G401 (cell line): ENCODE measurements at regions not wholly inside any gene's neighbourhood (a gene's known extent, or its start where the extent isn't known, plus 50 kb on each side); places are given as distances from the start of the nearest gene placed in this dataset.
"Not testable (repeated sequence)": the region's sequence is repeated elsewhere in the genome, so short reads cannot be mapped to it uniquely, and the experiment has no call there.

Experiments used
- DNase-seq: peaks from one replicate; pipeline ENCODE4 v3.0.0-alpha.2; 2015; ENCODE audit warnings: low spot score
- in situ Hi-C: cut with HindIII; loops from 2 replicates; pipeline ENCODE4 v1.10.0; 2016; ENCODE audit warnings: low sequenced_read_pairs, mixed read lengths

DNA sequence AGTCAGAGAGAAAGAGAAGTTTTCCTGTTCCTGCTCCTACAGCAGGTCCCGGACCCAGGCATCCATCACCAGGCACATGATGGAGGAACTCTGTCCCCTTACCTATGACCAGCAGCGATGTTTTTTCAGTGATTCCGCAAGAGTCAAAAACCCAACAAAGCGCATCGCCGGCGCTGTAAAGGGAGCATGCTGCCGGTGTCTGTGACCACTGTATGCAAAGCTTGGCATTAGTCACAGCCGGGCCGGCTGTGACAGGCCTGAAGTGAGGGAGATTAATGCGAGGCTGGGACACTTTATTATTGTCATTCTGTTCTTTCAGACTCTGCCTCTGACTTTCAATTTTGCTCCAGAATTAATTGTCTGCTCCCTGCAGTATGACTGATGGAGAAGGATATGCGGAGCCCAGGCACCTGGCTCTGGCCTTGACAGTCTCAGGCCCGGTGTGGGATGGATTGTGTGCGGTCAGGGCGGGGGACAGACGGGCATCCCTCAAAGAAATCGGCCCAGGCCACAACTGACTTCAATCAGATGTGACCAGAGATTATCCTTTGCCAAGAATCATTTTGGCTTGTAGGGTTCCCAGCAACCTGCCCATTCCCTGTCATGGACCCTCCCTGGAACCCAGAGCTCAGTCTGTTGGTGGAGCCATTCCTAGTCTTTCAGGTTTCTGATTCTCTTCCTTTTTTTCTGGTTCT, 462.0 kb upstream of the ZNF507 start:
- in situ Hi-C loops = no loop called here

DNA sequence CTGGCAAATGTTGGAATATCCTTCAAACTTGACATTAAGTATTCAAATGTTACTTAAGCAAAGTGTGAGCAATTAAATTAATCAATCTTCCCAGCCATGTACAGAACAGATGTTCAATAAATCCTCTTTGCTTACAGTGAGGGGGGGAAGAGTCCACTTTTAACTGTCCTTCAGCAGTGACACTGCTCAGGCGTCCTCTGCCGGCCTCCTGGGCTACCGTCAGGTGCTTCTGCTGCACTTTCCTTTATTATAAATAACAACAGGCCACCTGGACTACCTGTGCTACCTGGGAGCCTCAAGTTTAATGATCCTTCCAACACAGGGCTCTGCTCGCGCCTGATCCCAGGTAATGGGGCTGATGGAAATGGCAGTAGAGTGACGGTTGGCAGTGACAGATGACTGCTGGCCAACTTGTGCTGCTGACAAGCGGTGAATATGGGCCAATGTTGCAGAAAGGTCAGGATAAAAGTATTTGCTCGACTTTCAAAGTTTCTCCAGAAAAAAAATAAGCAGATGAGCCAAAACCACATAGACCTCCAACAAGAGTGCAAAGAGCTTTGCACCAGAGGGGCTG, 460.0 kb upstream of the ZNF507 start:
- in situ Hi-C loops = no loop called here
- no peak for DNase-seq

More for the DNA sequence above, 462.0 kb upstream of the ZNF507 start:
- DNase-seq = no peak

DNA sequence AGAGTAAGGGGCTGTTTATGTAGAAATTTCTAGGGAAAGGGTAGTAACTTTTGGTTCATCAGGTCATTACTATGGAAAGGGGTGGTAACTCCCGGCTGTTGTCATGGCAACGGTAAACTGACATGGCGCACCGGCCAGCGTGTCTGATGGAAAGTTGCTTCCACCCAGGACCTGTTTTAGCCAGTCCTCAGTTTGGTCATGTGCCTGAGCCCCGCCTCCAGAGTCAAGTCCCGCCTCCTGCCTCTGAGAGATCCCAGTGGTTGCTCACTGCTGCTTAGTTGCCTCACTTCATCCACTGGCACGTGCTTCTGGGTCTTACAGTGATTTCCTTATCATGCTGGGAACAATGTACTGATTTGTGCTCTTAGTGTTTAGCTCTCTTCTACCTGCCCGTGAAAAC, 455.2 kb upstream of the ZNF507 start:
- in situ Hi-C loops = no loop called here
- DNase-seq = no peak

DNA sequence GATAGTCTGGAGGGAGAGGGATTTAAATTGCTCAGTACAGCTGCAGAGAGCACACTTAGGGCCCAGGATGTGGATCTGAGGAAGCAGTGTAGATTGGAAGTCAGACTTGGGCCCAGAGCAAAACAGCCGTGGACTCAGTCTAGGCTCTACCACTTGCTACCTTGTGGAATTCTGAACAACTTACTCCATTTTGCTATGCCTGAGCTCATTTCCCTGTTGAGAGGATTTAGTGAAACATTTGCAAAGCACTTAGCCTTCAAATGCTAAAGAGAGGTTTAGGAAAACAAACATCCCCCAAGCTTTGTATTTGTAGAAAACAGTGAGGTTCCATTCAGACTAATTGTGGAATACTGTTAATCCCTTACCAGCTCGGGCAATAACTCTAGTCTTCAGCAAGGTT, 453.4 kb upstream of the ZNF507 start:
- no peak for DNase-seq
- in situ Hi-C loops = no loop called here

DNA sequence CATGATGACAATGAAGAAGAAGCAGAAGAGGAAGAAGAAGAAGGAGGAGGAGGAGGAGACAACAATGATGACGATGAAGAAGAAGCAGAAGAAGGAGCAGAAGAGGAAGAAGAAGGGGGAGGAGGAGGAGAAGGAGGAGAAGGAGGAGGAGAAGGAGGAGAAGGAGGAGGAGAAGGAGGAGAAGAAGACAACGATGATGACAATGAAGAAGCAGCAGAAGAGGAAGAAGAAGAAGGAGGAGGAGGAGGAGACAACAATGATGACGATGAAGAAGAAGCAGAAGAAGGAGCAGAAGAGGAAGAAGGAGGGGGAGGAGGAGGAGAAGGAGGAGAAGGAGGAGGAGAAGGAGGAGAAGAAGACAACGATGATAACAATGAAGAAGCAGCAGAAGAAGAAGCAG, 451.9 kb upstream of the ZNF507 start:
- DNase-seq, in situ Hi-C loops: not testable (repeated sequence)

DNA sequence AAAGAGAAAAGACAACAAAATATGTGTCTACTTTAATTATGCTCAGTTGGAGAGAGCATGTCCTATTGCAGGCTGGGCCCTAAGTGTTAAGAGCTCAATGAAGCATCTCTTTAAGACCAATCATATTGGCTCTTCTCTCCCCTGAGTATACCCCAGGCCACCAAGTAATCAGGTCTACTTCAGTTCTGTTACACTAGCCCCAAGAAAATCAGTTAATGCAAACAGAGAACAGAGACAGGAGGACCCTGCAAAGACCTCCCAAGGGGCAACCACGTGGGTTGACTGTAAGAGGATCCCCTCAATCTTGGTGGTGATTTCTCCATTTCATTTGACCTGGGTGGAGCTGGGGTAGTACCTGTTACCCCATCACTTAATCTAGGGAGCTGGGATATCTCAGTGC, 451.0 kb upstream of the ZNF507 start:
- in situ Hi-C loops = no loop called here

DNA sequence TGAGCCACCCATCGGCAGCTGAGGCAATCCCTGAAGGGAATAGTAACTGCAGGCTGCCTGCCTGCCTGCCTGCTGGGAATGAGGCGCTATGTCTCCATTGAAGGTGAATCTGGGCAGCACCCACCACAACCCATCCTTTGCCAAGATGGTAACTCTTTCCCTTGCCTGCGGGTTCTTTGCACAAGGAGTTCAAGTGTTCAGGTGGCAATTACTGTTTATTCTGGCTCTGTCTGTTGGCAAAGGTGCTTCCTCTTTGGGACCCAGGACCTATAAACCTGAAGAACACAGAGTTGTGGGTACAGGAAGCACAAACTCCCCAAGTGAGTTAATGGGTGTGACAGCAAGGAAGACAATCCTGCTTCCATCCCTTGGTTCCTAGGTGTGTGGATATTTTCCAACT, 448.1 kb upstream of the ZNF507 start:
- DNase-seq = no peak
- in situ Hi-C loops = no loop called here

More for the DNA sequence above, 451.0 kb upstream of the ZNF507 start:
- no peak for DNase-seq

DNA sequence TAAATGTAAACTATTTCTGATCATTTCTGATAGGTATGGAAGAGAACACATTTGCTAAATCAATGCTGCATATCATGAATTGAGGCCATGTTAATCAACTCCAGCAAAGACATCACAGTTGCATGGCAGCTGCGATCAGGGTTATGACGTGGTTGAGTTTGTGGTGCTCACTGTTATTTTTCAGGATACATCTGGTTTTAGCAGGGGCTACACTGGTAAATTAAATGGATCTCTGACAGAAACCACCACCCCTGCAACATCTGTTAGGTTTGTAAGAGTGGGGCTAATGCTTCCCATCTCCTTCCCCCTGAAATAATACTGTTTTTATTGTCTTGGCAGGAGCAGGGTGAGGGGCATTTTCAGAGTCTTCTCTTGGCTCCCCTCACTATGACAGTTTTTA, 444.4 kb upstream of the ZNF507 start:
- in situ Hi-C loops = no loop called here
- no peak for DNase-seq

DNA sequence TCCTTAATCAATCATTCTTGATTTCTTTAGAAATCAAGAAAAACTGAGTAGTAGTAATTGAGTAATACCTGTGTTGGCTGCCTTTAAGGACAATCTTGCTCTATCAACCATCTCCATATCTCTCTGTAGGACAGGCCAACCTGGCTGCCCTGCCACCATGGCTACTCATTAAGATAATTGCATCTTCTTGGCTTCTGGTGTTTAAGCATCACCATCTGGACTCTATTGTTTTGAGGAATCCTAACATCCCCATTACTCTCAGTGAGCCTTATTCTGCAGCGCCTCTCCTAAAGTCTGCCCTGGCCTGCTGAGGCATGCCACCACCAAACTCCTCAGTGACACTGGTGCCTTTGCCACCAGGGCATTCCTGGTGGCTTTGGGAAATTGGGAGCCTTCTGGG, 442.6 kb upstream of the ZNF507 start:
- DNase-seq = no peak
- in situ Hi-C loops = no loop called here

DNA sequence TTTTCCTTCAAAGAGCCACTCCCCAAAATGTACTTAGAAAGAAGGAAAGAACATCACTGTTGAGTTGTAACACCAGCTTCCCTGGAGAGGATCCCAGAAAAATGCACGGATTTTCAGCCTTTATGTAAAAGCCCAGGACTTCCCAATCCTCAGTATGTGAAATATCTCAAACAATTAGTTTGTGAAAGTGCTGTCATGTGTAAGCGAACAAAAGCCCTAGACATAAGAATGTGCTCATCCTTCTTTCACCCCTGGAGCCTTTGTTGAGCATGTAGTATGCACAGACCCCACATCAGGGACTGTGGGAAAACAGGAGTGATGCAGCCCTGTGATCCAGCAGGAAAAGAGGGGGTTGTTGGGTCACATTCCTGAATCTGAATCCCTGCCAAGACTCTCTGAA, 441.4 kb upstream of the ZNF507 start:
- in situ Hi-C loops = no loop called here
- no peak for DNase-seq

DNA sequence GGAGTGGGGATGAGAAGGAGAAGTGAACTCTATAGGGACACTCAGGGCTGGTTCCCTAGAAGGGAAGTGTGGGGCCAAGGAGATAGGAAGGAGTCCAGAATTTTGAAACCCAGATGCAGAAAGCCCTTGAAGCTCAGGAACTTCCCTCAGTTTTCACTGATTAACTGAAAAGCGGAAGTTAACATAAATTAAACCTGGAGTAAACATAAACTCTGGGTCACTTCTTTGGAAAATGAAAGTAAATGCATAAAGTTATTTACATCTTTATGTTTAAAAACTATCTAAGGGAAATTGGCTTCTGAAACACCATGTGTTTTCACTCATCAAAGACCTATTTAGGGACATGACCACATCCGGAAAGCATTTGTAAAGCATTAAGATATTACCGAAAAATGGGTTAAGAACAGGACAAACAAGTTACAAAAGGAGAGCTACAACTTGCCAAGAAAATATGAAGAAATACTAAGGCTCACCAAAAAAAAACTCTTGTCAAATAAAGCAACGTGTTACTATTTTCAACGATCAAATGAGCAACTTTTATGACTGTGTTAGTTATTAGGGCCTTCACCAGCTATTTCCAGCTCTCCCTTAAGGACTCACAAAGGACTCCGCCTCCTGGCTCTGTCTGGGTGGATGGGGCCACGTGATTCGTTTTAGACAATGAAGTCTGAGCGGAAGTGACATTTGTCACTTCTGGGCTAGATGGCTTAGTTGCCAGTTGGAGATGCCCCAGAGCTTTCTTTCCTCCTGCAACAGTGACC, 439.1 kb upstream of the ZNF507 start:
- in situ Hi-C loops = no loop called here
- no peak for DNase-seq

DNA sequence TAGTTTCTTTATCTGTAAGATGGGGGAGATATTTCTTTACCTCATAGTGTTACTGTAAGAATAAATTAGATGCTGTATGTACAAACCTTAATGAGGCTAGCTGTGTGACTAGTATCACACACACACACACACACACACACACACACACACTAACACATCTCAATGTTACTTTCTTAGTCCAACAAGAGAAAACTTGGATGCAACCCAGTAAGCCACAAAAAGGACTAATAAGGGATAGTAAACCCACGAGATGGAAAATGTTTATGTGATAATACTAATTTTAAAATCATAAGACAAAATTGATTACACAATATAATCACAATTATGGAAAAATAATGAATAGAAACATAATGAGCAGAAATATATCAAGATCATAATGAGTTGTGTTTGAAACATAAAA, 437.7 kb upstream of the ZNF507 start:
- in situ Hi-C loops = no loop called here
- DNase-seq = no peak

DNA sequence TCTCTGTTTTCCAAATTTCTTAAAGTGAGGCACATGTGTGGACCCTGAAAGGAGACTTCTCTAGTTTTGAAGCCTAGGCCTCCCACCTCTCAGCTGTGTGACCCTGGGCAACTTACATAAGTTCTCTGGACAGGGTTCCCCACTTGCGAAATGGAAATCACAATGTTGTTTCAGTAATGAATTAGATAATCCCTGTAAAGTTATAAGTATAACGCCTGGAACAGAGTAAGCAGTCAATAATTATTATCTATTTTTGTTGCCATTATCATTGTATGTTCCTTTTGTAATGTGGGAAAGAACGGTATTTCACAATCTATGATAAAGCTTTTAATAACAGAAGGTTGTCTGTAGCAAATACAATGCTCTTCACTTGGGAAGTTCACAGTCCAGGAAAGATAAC, 437.3 kb upstream of the ZNF507 start:
- in situ Hi-C loops = no loop called here
- no peak for DNase-seq

DNA sequence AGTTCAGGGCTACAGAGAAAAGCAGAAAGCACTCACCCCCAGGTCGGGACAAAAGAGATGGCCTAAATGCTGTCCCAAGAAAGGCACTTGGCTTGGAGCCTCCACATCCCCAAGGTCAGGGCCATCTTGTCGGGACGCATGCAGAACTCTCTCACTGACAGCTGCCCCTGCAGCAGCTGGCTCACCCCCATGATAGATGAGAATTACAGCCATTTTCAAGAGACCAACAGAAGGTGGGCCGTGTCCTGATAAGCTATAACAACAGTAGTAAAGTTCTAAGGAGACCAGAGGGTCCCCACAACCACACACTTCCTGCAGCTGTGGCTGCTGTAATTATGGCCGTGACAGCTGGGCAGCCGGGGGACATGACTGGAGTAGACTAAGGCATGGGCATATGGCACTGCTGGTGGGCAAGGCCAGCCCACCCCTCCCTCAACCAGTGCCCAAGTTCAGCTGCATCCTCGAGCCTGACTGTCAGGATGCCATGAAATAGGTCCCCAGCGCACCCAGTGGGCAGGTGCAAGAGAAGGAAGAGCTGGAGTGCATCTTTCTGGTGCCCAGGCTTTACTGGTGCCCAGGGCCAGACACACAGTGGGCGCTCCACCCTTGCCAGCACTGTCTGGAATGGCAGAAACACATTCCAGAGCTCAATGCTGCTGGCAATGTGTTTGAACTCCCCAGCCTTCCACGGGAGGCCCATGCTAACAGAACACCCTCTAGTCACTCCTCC, 436.7 kb upstream of the ZNF507 start:
- in situ Hi-C loops = no loop called here
- DNase-seq = no peak

DNA sequence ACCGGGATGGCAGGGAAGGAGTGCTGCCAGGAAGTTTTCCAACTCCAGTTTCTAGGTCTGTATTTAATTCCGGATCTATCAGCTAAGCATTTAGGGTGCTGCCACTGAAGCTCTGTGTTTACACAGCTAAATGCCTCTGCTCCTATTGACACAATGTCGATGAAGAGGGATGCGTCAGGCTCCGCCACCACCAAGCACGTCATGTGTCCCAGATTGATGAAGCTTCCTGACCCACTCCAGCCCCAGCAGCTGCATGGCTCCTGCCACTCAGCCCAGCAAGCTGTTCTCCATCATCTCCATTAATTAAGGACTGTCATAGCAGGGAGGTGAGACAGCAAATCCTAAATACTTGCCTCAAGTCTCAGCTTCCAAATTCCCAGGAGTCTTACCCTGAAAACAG, 435.2 kb upstream of the ZNF507 start:
- in situ Hi-C loops = no loop called here
- DNase-seq = no peak

DNA sequence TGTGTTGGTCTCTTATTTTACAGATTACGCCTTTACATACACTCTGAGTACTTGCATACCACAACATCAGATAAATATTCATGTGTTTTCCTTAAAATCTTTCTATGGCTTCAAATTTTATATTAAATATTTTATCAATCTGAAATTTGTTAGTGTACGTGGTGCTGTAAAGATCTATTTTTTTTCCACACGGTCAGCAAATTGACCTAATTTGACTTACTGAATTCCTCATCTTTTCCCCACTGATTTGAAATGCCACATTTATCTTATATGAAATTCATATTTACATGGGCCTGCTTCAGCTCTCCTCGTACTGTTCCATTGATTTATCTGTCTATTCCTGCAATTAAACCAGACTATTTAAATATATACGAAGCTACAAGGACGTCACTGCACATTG, 433.8 kb upstream of the ZNF507 start:
- no peak for DNase-seq
- in situ Hi-C loops = no loop called here

DNA sequence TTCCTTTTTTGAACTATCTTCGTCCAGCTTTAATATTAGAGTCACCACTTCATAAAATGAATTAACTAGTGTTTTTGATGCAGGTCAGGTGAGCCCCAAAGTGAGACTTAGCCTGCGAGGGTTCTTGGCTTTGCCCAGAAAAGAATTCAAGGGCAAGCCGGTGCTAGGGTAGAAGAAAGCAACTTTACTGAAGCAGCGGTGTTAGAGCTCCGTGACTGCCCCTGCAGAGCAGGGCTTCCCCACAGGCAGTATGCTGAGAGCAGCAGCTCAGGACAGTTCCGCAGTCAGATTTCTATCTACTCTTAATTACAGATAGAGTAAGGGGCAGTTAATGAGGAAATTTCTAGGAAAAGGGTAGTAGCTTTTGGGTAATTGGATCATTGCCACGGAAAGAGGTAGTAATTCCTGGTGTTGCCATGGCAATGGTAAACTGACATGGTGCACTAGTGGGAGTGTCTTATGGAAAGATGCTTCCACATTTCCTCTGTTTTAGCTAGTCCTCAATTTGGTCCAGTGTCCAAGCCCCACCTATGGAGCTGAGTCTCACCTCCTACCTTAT, 432.2 kb upstream of the ZNF507 start:
- no peak for DNase-seq
- in situ Hi-C loops = no loop called here

DNA sequence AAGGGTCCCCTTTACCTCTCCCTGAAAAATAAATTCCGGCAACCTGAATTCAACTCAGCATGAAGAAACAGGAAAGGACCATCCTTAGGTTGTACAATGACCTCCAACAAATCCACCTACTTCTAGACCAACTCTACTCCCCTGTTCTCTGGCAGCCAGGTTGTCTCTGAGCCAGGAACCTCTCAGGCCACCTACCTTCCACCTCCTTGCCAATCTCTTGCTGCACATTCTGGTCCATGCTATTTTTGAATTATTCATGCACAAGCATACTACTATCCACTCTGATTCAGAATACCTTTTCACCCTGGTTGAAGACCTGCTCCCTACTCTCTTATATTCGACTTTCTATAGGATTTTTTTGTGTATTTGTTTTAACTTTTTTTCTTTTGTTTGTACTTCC, 415.0 kb upstream of the ZNF507 start:
- in situ Hi-C loops = no loop called here
- no peak for DNase-seq

DNA sequence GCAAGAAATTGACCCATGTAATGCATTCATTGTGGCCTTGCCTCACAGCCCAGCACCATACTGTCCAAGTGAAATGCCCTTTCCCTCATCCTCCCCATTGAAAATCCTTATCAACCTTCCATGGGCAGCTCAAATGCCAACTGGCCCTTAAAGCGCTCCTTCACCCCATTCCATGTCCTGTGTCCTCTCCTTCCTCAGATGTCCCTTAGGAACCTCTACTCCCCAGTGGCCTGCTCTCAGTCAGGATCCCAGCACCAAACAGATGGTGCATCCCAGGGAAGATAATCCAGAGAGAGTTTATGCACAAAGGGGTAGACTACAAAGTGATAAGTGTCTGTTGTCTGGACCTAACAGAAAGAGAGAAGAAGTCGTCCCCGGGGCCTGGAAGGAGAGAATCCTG, 407.4 kb upstream of the ZNF507 start:
- no peak for DNase-seq
- in situ Hi-C loops = no loop called here

DNA sequence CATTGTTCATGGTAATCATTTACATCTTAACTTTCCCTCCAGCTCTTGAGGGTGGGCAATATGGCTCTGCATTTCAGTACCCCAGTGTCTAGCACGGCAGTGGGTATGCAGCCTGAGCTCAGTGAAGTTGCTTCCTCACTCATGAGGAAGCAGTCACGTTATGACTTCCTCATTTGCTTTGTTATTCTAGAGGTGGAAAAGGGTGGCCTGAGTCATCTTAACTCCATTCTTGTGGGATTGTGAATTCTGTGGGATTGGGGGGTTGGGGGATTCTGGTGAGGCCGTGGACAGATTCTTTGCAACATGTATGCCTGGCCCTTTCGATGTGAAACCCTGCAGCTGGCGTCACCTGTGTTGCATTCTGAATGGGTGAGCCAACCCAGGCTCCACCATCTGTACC, 406.7 kb upstream of the ZNF507 start:
- in situ Hi-C loops = no loop called here
- DNase-seq = no peak
